IPS-18c (cell line): ENCODE measurements at regions not wholly inside any gene's neighbourhood (a gene's known extent, or its start where the extent isn't known, plus 50 kb on each side); places are given as distances from the start of the nearest gene placed in this dataset.

Experiments
- H3K4me3 ChIP-seq: 2 replicates; pipeline ENCODE4 v1.7.0; 2013; ENCODE audit warnings: low read depth, mild to moderate bottlenecking, low read length, moderate library complexity; ENCODE audit not compliant: insufficient read depth
- H3K9me3 ChIP-seq: one replicate; pipeline ENCODE4 v1.6.1; 2013; ENCODE audit warnings: mild to moderate bottlenecking, low read length, moderate library complexity; ENCODE audit not compliant: control insufficient read depth, insufficient read depth

DNA sequence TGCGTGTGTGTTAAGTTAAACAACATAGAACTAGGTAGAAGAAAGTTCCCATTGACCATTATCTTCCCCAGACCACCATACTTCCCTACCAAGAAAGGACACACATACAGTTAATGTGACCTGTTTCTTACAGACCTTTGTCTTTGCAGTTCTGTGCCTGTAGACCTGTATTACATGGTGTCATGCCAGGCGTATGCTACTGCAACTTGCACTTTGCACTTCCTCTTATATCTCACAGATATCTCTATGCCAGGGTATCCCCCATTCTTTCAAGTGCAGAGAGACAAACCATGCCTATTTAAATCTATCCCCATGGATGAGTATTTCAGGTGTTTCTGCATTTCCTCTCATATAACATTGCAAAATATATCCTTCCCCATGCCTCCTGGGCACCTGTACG is 136.8 kb upstream of the PKDCC start:
- Histone ChIP-seq H3K9me3 (no peaks in the 10 kb centered on the region), H3K4me3 (no peak overlapping the region)

DNA sequence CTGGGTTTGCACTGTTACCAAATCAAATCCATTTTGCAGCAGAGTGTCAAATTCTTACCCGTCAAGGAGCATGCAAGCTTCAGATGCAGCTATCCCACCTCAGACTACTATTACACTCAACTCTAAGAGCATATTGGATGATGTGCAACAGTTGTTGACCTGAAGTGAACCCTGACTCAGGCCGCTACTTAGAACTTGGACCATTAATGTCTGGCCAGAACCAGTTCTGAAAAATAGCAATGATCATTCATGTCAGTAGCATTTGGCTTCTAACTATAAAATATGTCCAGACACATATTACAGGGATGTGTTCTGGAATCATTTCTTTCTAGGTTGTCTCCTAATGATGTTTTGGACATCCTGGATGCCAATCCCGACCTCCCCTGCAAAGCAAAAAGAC is 135.5 kb upstream of the PKDCC start:
- H3K9me3 ChIP-seq = no peaks in the 10 kb centered on the region
- H3K4me3 ChIP-seq = no peak overlapping the region

DNA sequence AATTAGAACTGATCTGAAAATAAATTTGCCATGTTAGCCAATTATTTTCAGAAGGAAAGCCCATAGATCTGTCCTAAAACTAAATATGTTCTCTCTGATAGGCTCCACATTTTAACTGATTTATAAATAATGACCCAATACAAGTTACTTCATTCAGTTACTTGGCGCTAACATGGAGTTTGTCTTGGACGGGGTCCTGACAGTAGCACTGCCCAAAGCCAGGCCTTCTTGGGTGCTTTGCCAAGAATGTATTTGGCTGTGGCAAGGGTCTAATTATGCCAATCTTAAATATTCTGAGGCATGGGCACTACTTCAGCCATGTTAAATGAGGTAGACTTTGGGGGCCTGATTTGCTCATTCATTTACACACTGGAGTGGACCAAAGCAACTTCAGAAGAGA is 135.0 kb upstream of the PKDCC start:
- H3K9me3 ChIP-seq = no peaks in the 10 kb centered on the region
- no peak overlapping the region for H3K4me3 ChIP-seq

DNA sequence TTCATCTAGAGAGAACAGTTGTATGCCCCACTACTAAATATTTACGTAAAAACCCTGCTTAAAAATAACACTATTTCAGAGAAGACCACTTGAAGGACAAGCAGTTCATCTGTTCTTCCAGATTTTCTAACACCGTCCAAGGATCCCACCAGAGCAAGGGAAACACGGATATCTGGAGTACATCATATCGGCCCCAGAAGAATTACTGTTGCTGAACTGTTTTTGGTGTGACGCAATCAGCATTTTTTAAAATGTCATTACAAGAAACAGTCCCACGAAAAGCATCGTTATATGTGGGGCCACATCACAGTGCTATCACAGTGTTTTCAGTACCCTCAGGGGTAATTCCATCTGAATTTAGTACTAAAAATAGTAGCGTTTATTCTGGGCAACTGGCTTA is 134.5 kb upstream of the PKDCC start:
- Histone ChIP-seq H3K9me3 (no peaks in the 10 kb centered on the region), H3K4me3 (no peak overlapping the region)

DNA sequence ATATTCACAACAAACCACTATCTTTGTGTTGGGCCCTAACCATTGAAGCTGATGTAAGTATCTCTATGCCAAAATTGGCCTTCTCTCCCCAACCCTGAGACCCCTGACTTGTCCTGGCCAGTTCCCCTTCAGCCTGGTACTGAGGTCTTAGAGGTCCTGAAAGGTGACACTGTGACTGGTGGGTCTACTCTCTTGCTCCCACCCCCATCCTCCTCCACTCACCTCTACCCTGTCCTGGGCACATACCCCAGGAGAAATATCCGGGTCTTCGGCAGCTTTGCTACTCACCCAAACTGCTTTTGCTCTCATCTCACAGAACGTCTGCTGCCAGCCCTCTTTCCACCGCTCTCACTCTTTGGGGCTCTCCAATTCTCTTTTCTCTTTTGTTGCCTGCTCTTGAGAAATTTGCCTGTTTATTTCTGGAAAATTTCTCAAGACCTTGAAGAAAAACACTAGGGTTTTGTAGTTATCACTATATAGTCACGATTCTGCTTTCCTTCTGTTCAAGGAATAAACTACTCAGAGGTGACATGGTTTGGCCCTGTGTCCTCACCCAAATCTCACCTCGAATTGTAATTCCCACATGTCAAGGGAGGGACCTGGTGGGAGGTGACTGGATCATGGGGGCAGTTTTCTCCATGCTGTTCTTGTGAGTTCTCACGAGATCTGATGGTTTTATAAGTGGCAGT is 133.8 kb upstream of the PKDCC start:
- Histone ChIP-seq H3K9me3 (no peaks in the 10 kb centered on the region), H3K4me3 (no peak overlapping the region)

DNA sequence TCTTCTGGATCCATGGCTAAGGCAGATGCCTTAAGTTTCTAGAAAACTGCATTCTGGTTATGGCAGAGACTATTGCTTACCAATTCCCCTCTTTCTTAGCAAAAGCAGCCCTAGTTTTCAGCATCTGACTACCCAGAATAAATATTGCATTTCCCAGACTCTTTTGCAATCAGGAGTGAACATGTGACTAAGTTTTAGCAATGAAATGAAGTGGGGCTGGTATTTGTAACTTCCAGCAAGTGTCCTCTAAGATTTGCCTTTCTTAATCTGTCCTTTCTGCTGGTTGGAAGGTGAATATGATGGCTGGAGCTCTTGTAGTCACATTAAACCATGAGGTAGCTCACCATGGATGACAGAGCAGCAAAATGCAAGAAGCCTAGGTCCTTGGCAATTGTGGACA is 132.9 kb upstream of the PKDCC start:
- H3K4me3 ChIP-seq = no peak overlapping the region
- H3K9me3 ChIP-seq = no peaks in the 10 kb centered on the region

DNA sequence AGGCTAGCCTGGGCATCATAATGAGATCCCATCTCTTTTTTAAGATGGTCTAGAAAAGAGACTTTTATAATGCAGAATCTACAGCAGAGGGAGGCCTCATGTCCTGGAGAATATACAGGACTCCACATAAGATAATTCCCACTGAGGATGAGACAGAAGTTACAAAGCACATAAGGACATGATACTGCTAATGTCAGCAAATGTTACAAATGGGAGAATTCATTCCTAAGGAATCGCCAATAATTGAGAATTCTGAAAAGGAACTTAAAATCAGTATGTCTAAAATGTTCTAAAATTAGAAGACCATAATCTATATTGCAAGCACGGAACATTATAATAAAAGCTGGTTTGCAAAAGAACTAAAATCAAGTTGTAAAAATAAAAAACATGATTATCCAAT is 131.6 kb upstream of the PKDCC start:
- no peak overlapping the region for H3K4me3 ChIP-seq
- H3K9me3 ChIP-seq = no peaks in the 10 kb centered on the region

DNA sequence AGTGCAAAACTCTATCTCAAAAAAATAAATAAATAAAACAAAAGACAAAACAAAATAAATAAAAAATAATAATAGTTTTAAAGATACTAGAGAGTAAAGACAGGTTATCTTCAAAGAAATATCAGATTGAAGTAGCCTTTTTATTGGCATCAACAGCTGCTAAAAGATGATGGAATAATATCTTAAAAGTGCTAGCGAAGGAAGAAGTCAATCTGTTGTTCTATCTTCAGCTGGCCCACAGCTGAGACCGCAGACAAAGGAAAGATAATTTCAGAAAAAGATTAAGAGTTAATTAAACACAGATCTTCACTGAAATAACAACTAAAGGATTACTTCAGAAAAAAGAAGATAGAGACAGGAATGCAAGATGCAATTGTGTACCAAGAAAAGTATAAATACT is 130.2 kb upstream of the PKDCC start:
- no peaks in the 10 kb centered on the region for H3K9me3 ChIP-seq

DNA sequence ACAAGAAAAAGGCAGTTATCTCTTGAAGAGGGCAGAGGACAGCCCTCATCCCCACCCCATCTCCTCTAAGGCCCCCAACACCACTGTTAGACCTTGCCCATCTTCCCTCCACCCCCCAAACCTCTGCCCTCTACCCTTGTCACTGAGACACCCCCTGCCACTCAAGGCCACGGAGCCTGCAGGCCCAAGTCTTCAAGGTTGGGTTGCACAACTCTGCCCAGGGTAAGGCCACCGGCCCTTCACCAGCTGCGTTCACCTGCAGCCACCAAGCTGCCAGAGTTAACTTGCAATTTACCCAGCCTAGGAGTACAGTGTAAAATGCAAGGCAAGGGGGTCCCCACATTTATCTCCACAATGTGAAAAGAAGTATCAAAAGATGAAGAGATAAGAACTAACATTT is 128.7 kb upstream of the PKDCC start:
- H3K4me3 ChIP-seq = no peak overlapping the region
- H3K9me3 ChIP-seq = no peaks in the 10 kb centered on the region

More for the DNA sequence above, 130.2 kb upstream of the PKDCC start:
- no peak overlapping the region for H3K4me3 ChIP-seq

DNA sequence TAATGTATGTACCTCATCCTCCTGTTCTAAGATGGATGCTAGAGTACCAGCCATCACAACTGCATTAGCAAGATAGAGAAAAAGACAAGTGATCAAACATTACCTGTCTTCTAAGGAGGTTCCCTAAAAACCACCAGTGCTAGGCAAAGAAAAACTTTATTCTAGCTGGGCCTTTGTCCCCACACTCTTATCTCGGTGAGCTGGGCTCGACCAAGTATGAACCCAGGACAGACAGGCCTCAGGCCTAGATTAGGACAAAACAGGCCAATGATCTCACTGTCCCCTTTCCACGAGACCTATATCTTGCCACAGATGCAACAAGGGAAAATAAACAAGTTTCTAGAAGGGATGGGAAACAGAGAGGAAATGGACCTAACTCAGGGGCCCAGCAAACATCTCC is 127.6 kb upstream of the PKDCC start:
- Histone ChIP-seq H3K9me3 (no peaks in the 10 kb centered on the region), H3K4me3 (no peak overlapping the region)

DNA sequence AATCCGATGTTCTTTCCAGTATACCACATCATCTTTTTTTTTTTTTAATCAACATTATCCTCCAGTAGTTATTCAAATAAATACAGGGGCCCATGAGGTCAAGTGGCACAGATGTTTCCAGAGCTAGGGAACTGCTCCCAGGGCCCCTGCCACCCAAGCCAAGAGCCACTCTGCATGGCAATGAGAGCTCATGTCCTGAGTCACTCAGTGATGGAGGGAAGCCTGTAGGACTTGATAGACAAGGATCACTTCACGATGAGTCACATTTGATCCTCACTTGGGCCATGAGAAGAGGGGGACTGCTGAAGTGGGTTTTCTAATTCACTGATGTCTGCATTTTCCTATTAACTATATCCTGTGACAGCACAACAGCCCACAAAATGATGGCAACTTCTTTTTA is 127.0 kb upstream of the PKDCC start:
- Histone ChIP-seq H3K9me3 (no peaks in the 10 kb centered on the region), H3K4me3 (no peak overlapping the region)

DNA sequence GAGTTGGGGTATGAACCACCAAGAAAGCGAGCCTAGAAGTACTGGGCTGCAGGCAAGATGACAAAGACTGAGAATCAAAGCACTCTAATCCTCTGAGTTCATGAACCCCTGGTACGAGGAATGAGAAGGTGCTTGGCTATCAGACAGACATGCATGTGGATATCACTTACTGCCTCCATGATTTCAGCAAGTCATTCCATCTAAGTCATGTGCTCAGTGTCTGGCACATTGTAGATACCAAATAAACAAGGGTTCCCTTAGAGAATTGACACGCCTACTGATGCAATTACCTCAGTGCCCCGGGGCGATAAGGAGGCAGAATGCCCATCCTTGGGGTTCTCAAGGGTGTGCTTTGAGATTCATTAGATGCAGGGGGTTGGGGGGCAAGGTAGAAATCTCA is 125.6 kb upstream of the PKDCC start:
- no peak overlapping the region for H3K4me3 ChIP-seq
- no peaks in the 10 kb centered on the region for H3K9me3 ChIP-seq

DNA sequence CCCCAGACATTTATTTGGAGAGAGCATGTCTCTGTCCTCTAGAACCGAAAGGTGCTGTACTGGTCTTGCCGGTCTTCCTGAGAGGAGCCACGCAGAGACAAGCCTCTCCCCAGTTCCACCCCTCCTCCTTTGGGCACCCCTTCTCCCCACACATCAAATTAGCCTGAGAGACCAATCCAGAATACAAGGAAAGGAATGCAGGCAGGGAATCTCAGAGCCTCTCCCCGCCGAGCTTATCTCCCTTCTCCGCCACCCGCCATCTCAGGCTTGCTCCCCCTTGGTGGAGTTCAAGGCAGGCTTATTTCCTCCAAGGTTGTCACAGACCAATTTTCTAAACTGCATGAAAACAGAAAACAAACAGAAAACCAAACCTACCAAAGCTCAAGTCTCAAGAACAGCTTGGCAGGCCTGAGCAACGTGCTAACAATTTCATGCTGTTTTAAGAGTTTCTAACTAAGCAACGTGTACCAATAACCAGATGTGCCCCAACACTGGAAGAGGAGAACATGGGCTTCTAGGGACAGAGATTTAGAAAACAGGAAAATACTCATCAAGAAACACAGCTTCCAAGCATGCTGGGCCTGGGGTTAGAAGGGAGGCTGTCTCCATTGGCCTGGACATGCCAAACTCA is 124.5 kb upstream of the PKDCC start:
- Histone ChIP-seq H3K9me3 (no peaks in the 10 kb centered on the region), H3K4me3 (no peak overlapping the region)

DNA sequence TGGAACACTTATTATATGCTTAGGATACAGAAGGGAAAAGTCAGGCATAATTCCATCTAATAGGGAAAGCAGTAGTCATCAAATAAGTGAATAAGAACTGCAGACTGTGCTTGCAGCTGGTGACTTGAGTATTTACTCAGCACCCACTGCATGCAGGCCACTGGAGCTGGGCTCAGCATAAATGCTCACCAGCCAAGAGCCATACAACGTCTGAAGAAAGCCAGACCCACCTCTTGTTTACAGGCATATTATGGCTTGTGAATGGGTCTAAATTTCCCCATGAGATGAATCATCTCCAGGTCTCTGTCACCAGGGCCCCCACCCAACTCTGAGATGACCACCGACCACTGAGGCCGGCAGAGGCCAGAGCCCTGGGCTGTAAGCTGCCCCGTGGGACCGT is 123.8 kb upstream of the PKDCC start:
- no peaks in the 10 kb centered on the region for H3K9me3 ChIP-seq
- H3K4me3 ChIP-seq = no peak overlapping the region

DNA sequence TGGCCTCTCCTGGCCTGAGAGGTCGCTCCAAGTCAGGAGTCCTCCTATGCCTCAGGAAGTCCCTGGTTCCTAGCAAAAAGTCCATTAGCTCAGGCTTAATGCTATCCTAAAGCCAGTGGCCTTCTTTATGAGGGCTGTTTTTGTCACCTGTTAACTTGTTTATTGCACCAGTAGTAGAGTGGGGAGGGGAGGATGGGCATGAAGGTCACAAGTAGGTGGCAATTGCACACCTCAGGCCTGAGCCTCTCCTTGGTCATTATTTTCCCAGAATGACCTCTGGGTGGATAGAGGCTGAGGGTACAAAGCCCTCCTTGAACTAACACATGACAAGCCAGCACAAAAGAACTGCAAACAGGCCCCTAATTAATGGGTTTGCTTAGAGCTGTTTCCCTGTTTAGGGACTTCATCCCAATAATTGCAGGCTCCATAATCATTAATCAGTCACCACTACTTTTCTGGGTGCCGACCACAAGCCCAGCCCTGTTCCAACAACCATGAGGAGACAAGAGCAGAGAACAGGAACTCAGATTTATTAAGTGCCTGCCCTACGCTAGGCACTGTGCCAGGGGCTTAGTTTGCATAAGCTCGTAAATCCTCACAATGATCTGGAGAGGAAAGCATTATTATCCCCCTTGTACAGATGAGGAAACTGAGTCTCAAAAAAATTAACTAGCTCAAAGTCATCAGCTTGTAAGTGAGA is 123.0 kb upstream of the PKDCC start:
- H3K9me3 ChIP-seq = no peaks in the 10 kb centered on the region

DNA sequence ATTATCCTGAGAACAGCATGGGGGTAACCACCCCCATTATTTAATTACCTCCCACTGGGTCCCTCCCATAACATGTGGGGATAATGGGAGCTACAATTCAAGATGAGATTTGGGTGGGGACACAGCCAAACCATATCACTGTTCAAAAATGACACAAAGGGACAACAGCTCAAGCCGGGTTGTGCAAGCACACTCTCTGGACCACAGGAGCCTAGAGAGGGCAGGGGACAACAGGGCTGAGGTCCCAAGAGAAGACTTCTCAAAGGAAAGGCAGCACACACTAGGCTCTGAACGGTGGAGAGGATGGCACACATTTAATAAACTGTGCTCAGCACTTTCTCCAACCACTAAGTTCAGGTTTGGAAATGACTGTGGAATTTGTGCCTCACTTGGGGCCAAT is 122.1 kb upstream of the PKDCC start:
- H3K4me3 ChIP-seq = no peak overlapping the region
- no peaks in the 10 kb centered on the region for H3K9me3 ChIP-seq

More for the DNA sequence above, 123.0 kb upstream of the PKDCC start:
- no peak overlapping the region for H3K4me3 ChIP-seq

DNA sequence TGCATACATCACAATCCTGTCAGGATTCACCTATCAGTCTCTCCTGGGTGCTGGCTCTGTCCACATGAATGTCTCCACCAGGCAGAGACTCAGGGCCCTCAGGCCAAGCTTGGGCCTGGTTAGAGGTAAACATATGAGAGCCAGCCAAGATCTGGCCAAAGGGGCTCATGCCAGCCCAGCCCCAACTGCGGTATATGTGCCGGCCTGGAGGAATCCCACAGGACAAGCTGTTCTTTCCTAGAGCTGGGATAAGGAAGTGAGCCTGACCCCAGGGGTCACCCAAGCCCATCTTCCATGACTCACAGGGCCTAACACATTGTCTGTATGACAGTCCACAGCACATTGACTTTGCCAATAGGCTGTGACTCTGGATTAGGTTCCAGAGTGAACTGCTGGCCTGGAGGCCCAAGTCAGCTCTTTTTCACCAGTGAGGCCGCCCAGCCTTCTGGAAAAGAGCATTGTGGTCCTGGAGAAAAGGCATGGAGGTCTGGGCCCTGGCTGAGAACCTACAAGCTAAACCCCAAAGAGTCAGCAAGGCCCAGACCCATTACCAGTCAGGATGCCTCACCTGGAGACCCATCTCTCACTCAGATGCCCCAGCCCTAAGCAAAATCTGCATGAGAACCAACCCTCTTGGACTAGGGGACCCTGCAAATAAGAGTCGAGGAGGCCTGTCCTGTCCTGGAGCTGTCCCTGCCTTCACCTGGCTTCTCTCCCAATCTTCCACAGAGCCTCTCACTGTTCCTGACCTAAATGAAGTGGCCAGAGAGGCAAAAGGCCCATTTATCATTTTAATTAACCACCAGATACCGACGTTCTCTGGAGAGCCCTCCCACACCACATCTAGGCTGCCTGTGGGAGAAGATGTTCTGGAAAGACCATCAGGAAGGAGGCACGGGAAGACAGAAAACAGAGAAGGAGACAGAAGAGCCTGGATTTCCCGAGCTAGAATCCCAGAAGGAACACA is 120.9 kb upstream of the PKDCC start:
- no peak overlapping the region for H3K4me3 ChIP-seq
- no peaks in the 10 kb centered on the region for H3K9me3 ChIP-seq
